HCEC 1CT (cell line): ENCODE measurements at regions not wholly inside any gene's neighbourhood (a gene's known extent, or its start where the extent isn't known, plus 50 kb on each side); places are given as distances from the start of the nearest gene placed in this dataset.
"Not testable (repeated sequence)": the region's sequence is repeated elsewhere in the genome, so short reads cannot be mapped to it uniquely, and the experiment has no call there.

Source experiments
- DNase-seq: peaks from one replicate; pipeline ENCODE4 v3.0.0-alpha.2; 2017

- DNase-seq = no peak
Measured at GRCh38 chr6:14217728-14218518, 100.4 kb downstream of the CD83 start.

GRCh38 chr6:14218519-14218800 is 100.9 kb downstream of the CD83 start:
- DNase-seq = no peak

- no peak for DNase-seq
Measured at GRCh38 chr6:14221564-14222279, 104.2 kb downstream of the CD83 start.

GRCh38 chr6:14222956-14223355 is 105.4 kb downstream of the CD83 start:
- no peak for DNase-seq

GRCh38 chr6:14224359-14225103 is 107.0 kb downstream of the CD83 start:
- no peak for DNase-seq

- DNase-seq = no peak
Measured at GRCh38 chr6:14226051-14226660, 108.6 kb downstream of the CD83 start.

- no peak for DNase-seq
Measured at GRCh38 chr6:14228571-14228970, 111.0 kb downstream of the CD83 start.

GRCh38 chr6:14231071-14231483 is 113.5 kb downstream of the CD83 start:
- DNase-seq = no peak

- no peak for DNase-seq
Measured at GRCh38 chr6:14231501-14232280, 114.1 kb downstream of the CD83 start.

GRCh38 chr6:14232889-14233288 is 115.3 kb downstream of the CD83 start:
- DNase-seq = no peak

GRCh38 chr6:14235653-14236356 is 118.2 kb downstream of the CD83 start:
- DNase-seq = no peak

- DNase-seq = no peak
Measured at GRCh38 chr6:14239097-14239496, 121.5 kb downstream of the CD83 start.

GRCh38 chr6:14240411-14241166 is 123.0 kb downstream of the CD83 start:
- DNase-seq = no peak

- DNase-seq = no peak
Measured at GRCh38 chr6:14241255-14242070, 123.9 kb downstream of the CD83 start.

GRCh38 chr6:14242912-14243311 is 125.3 kb downstream of the CD83 start:
- not testable (repeated sequence) for DNase-seq

- DNase-seq = no peak
Measured at GRCh38 chr6:14243597-14243996, 126.0 kb downstream of the CD83 start.

- no peak for DNase-seq
Measured at GRCh38 chr6:14246876-14247275, 129.3 kb downstream of the CD83 start.

- no peak for DNase-seq
Measured at GRCh38 chr6:14250573-14250972, 133.0 kb downstream of the CD83 start.

GRCh38 chr6:14252271-14252850 is 134.8 kb downstream of the CD83 start:
- DNase-seq = no peak

- no peak for DNase-seq
Measured at GRCh38 chr6:14254505-14254904, 136.9 kb downstream of the CD83 start.
